Left colon (tissue), 2 donors: ENCODE measurements at regions not wholly inside any gene's neighbourhood (a gene's known extent, or its start where the extent isn't known, plus 50 kb on each side); places are given as distances from the start of the nearest gene placed in this dataset.

ENCODE experiments used
- ATAC-seq: fragments of 200-7000 bp; cut with Tn5 transposase; one replicate; pipeline ENCODE4 v1.9.1; 2020; ENCODE audit warnings: mild to moderate bottlenecking, moderate library complexity
- DNase-seq, 2 donors: peaks; one replicate each; pipeline ENCODE4 v3.0.0-alpha.2; 2020
- intact Hi-C, 2 donors: fragments of 100-400 bp; cut with DNase I in 1 of 2; cut with micrococcal nuclease in 1 of 2; formaldehyde crosslinking; loops; one replicate each; pipeline versions ENCODE4 v1.11.2 to v1.14.0; 2022; cut with DNase I, micrococcal nuclease
- donor health status: DM: no; HTN: no; CAD: no.
- donor health status: DM: yes; HTN: yes; CAD: no.

- intact Hi-C loops = no loop called here
- DNase-seq (no peak), ATAC-seq (no peak)
These were observed 53.5 kb upstream of the CHODL start for GRCh38 chr21:18191139-18191538.

- no peak for ATAC-seq
- intact Hi-C loops = no loop called here
- DNase-seq = no peak
These were observed 66.1 kb upstream of the CHODL start for GRCh38 chr21:18178509-18178908.

- ATAC-seq (no peak), DNase-seq (no peak)
- intact Hi-C loops = no loop called here
These were observed 70.3 kb upstream of the CHODL start for GRCh38 chr21:18174370-18174769.

GRCh38 chr21:18170829-18171228 is 73.8 kb upstream of the CHODL start:
- DNase-seq (no peak), ATAC-seq (no peak)
- intact Hi-C loops = no loop called here

GRCh38 chr21:18170221-18170620 is 74.4 kb upstream of the CHODL start:
- ATAC-seq (no peak), DNase-seq (no peak)
- intact Hi-C loops = no loop called here

- ATAC-seq (no peak), DNase-seq (no peak)
- intact Hi-C loops = no loop called here
These were observed 76.5 kb upstream of the CHODL start for GRCh38 chr21:18168108-18168507.

- ATAC-seq (no peak), DNase-seq (no peak)
- intact Hi-C loops = no loop called here
These were observed 79.7 kb upstream of the CHODL start for GRCh38 chr21:18164933-18165332.

GRCh38 chr21:18164483-18164882 is 80.2 kb upstream of the CHODL start:
- ATAC-seq = no peak
- no peak for DNase-seq
- intact Hi-C loops = no loop called here

- no peak for ATAC-seq
- intact Hi-C loops = no loop called here
- DNase-seq = no peak
These were observed 80.7 kb upstream of the CHODL start for GRCh38 chr21:18163956-18164355.

GRCh38 chr21:18161841-18162240 is 82.8 kb upstream of the CHODL start:
- DNase-seq (no peak), ATAC-seq (no peak)
- intact Hi-C loops = no loop called here

- DNase-seq (no peak), ATAC-seq (no peak)
- intact Hi-C loops = no loop called here
These were observed 87.2 kb upstream of the CHODL start for GRCh38 chr21:18157406-18157805.

GRCh38 chr21:18155508-18156193 is 89.0 kb upstream of the CHODL start:
- no peak for DNase-seq
- no peak for ATAC-seq
- intact Hi-C loops = no loop called here

- DNase-seq = no peak
- intact Hi-C loops = no loop called here
- ATAC-seq = no peak
These were observed 91.6 kb upstream of the CHODL start for GRCh38 chr21:18153063-18153462.

GRCh38 chr21:18152371-18152770 is 92.3 kb upstream of the CHODL start:
- intact Hi-C loops = no loop called here
- ATAC-seq (no peak), DNase-seq (no peak)

GRCh38 chr21:18151046-18151445 is 93.6 kb upstream of the CHODL start:
- DNase-seq (no peak), ATAC-seq (no peak)
- intact Hi-C loops = no loop called here

GRCh38 chr21:18148401-18148800 is 96.2 kb upstream of the CHODL start:
- DNase-seq = no peak
- intact Hi-C loops = no loop called here
- no peak for ATAC-seq

GRCh38 chr21:18147678-18148077 is 97.0 kb upstream of the CHODL start:
- DNase-seq = no peak
- ATAC-seq = no peak
- intact Hi-C loops = no loop called here

GRCh38 chr21:18146820-18147219 is 97.8 kb upstream of the CHODL start:
- DNase-seq = no peak
- intact Hi-C loops = no loop called here
- ATAC-seq = no peak

GRCh38 chr21:18144339-18144738 is 100.3 kb upstream of the CHODL start:
- DNase-seq (no peak), ATAC-seq (no peak)
- intact Hi-C loops = no loop called here

GRCh38 chr21:18142655-18143054 is 102.0 kb upstream of the CHODL start:
- ATAC-seq (no peak), DNase-seq (no peak)
- intact Hi-C loops = no loop called here

- no peak for DNase-seq
- intact Hi-C loops = no loop called here
- ATAC-seq = no peak
These were observed 106.1 kb upstream of the CHODL start for GRCh38 chr21:18138507-18138906.

GRCh38 chr21:18129526-18129925 is 115.1 kb upstream of the CHODL start:
- DNase-seq (no peak), ATAC-seq (no peak)
- intact Hi-C loops = no loop called here
